ENCODE measurements at regions not wholly inside any gene's neighbourhood (a gene's known extent, or its start where the extent isn't known, plus 50 kb on each side); places are given as distances from the start of the nearest gene placed in this dataset.

GRCh38 chr9:121577572-121577971 lies 73.9 kb upstream of the DAB2IP start (continued):
- TF ChIP-seq CHD7 (IDR thresholded peaks at IDR 0.05; ENCODE audit: insufficient replicate concordance, low read length) (no peak), TAF1 (IDR thresholded peaks at IDR 0.05; ENCODE audit: low read depth, low read length) (no peak), TAF7 (optimal IDR thresholded peaks at IDR 0.05; ENCODE audit: borderline replicate concordance, low read depth, low read length) (no peak), RAD21 (IDR thresholded peaks at IDR 0.05 in 1 of 2, conservative IDR thresholded peaks at IDR 0.05 in 1 of 2; ENCODE audit: low read depth in 2 of 2, low read length in 2 of 2) (no peak), BACH1 (IDR thresholded peaks at IDR 0.05; ENCODE audit: low read length) (no peak), HDAC2 (IDR thresholded peaks at IDR 0.05; ENCODE audit: borderline replicate concordance in 1 of 2, low read depth in 2 of 2, low read length in 2 of 2) (no peak), GTF2F1 (IDR thresholded peaks at IDR 0.05; ENCODE audit: borderline replicate concordance, low read depth, low read length) (no peak), SRF (IDR thresholded peaks at IDR 0.05; ENCODE audit: low read depth, low read length) (no peak), TEAD4 (IDR thresholded peaks at IDR 0.05; ENCODE audit: low read depth, low read length) (no peak), CBX8 (IDR thresholded peaks at IDR 0.05; ENCODE audit: borderline replicate concordance, low read depth, low read length) (no peak)
